ENCODE measurements at regions not wholly inside any gene's neighbourhood (a gene's known extent, or its start where the extent isn't known, plus 50 kb on each side); places are given as distances from the start of the nearest gene placed in this dataset.

- no peak for TF ChIP-seq CTCF (IDR thresholded peaks at IDR 0.05)
- no peak for TF ChIP-seq POLR2A (IDR thresholded peaks at IDR 0.05)
These were observed 430.1 kb downstream of the CCDC85A start for GRCh38 chr2:56613920-56614319.
